ENCODE measurements at regions not wholly inside any gene's neighbourhood (a gene's known extent, or its start where the extent isn't known, plus 50 kb on each side); places are given as distances from the start of the nearest gene placed in this dataset.

GRCh38 chr6:23953976-23954375 is 172.0 kb upstream of the NRSN1 start:
- Histone ChIP-seq H2AK9ac (replicated peaks; ENCODE audit: low read depth, low read length, poor library complexity) (no peak overlapping the region), H3K79me1 (ENCODE audit: low read depth in 1 of 2, low read length in 2 of 2) (no peaks in the 10 kb centered on the region), H3K27me3 (ENCODE audit: control insufficient read depth, insufficient read depth, low read length) (no peaks in the 10 kb centered on the region), H3K36me3 (ENCODE audit: control insufficient read depth, insufficient read depth, low read length) (no peaks in the 10 kb centered on the region), H3K4me3 (ENCODE audit: insufficient read depth, low read depth, low read length) (no peak overlapping the region), H4K91ac (ENCODE audit: insufficient read depth, low read depth, low read length) (no peak overlapping the region), H3K4me2 (ENCODE audit: low read depth, low read length) (no peak overlapping the region), H2BK15ac (ENCODE audit: low read depth, low read length) (no peak overlapping the region), H4K20me1 (ENCODE audit: insufficient read depth, low read length) (no peaks in the 10 kb centered on the region), H3K9me1 (ENCODE audit: insufficient read depth, low read length) (no peaks in the 10 kb centered on the region), H3K56ac (ENCODE audit: extremely low read depth, insufficient read depth, low read length) (no peak overlapping the region), H3K9me3 (ENCODE audit: control insufficient read depth, insufficient read depth, low read length) (peaks cover 14% of the 10 kb centered on the region), H3K4ac (ENCODE audit: low read depth, low read length) (no peak overlapping the region), H3K23ac (ENCODE audit: low read depth, low read length) (no peak overlapping the region), H3K27ac (ENCODE audit: insufficient read depth, low read length) (no peak overlapping the region), H3K4me1 (ENCODE audit: control insufficient read depth, insufficient read depth, low read length) (no peaks in the 10 kb centered on the region), H2BK5ac (ENCODE audit: low read depth, low read length, poor library complexity, severe bottlenecking) (no peak overlapping the region), H2BK20ac (ENCODE audit: low read depth, low read length) (no peak overlapping the region), H3K18ac (ENCODE audit: low read depth, low read length) (no peak overlapping the region), H3K14ac (replicated peaks; ENCODE audit: low read depth, low read length) (no peak overlapping the region), H2AFZ (replicated peaks; ENCODE audit: low read length, poor library complexity) (no peak overlapping the region), H4K8ac (ENCODE audit: low read depth in 2 of 2, low read length in 2 of 2) (no peak overlapping the region), H4K5ac (ENCODE audit: low read depth, low read length) (no peak overlapping the region), H3K9ac (ENCODE audit: low read depth, low read length) (no peak overlapping the region), H2BK120ac (ENCODE audit: low read depth, low read length) (no peak overlapping the region), H2AK5ac (ENCODE audit: low read depth, low read length) (no peak overlapping the region)
- WGBS, 2 experiments (ENCODE audit: extremely low coverage in 2 of 2, insufficient read length in 1 of 2): 48% methylated on average over 2 of the region's 3 CpGs; no CpG with 5 or more reads in 1 of the 2 experiments
- TF ChIP-seq NFE2L2 (IDR thresholded peaks at IDR 0.05; ENCODE audit: low read depth, low read length) (no peak), MAZ (IDR thresholded peaks at IDR 0.05; ENCODE audit: borderline replicate concordance, low read depth, low read length) (no peak), USF2 (IDR thresholded peaks at IDR 0.05; ENCODE audit: low read depth, low read length) (no peak), ELK1 (IDR thresholded peaks at IDR 0.05; ENCODE audit: borderline replicate concordance, low read depth, low read length) (no peak), CHD1 (IDR thresholded peaks at IDR 0.05; ENCODE audit: low read depth, low read length) (no peak), BHLHE40 (IDR thresholded peaks at IDR 0.05; ENCODE audit: low read depth, low read length) (no peak), MXI1 (IDR thresholded peaks at IDR 0.05; ENCODE audit: borderline replicate concordance, low read depth, low read length) (no peak)
- DNase-seq: no peak
- BruUV-seq (replicated peaks): no TSS peak
- ChIA-PET CTCF (no interaction called here), POLR2A (ENCODE audit: unreplicated experiment) (no interaction called here)
- no peak for ATAC-seq (ENCODE audit: low read depth)
- intact Hi-C loops (cut with micrococcal nuclease) (no loop called here), dilution Hi-C loops (cut with HindIII; ENCODE audit: low sequenced_read_pairs, unreplicated experiment) (no loop called here), in situ Hi-C loops (cut with MboI; ENCODE audit: low sequenced_read_pairs) (no loop called here)
